ENCODE measurements at regions not wholly inside any gene's neighbourhood (a gene's known extent, or its start where the extent isn't known, plus 50 kb on each side); places are given as distances from the start of the nearest gene placed in this dataset.

GRCh38 chr7:68269405-68269804 lies 1272.8 kb downstream of the TYW1 start:
- no peak for TF ChIP-seq CTCF (IDR thresholded peaks at IDR 0.05; ENCODE audit: low read length, missing control alignments)
- peak; percentile 17 for DNase-seq (ENCODE audit: low read depth)
- no peak overlapping the region for H3K4me3 ChIP-seq (replicated peaks; ENCODE audit: low read depth, low read length)

- DNase-seq (ENCODE audit: low read depth): no peak
- no peak for TF ChIP-seq CTCF (IDR thresholded peaks at IDR 0.05; ENCODE audit: low read length, missing control alignments)
- no peak overlapping the region for H3K4me3 ChIP-seq (replicated peaks; ENCODE audit: low read depth, low read length)
Measured at GRCh38 chr7:68272507-68272906, 1275.9 kb downstream of the TYW1 start.

- no peak for DNase-seq (ENCODE audit: low read depth)
- no peak overlapping the region for H3K4me3 ChIP-seq (replicated peaks; ENCODE audit: low read depth, low read length)
- no peak for TF ChIP-seq CTCF (IDR thresholded peaks at IDR 0.05; ENCODE audit: low read length, missing control alignments)
Measured at GRCh38 chr7:68276725-68277124, 1280.1 kb downstream of the TYW1 start.

- no peak for TF ChIP-seq CTCF (IDR thresholded peaks at IDR 0.05; ENCODE audit: low read length, missing control alignments)
- no peak for DNase-seq (ENCODE audit: low read depth)
- H3K4me3 ChIP-seq (replicated peaks; ENCODE audit: low read depth, low read length): no peak overlapping the region
Measured at GRCh38 chr7:68279827-68280400, 1283.3 kb downstream of the TYW1 start.

- no peak for DNase-seq (ENCODE audit: low read depth)
- no peak overlapping the region for H3K4me3 ChIP-seq (replicated peaks; ENCODE audit: low read depth, low read length)
- TF ChIP-seq CTCF (IDR thresholded peaks at IDR 0.05; ENCODE audit: low read length, missing control alignments): no peak
Measured at GRCh38 chr7:68280931-68281330, 1284.3 kb downstream of the TYW1 start.

GRCh38 chr7:68288144-68288593 lies 1291.5 kb downstream of the TYW1 start:
- no peak for DNase-seq (ENCODE audit: low read depth)
- TF ChIP-seq CTCF (IDR thresholded peaks at IDR 0.05; ENCODE audit: low read length, missing control alignments): no peak
- H3K4me3 ChIP-seq (replicated peaks; ENCODE audit: low read depth, low read length): no peak overlapping the region

GRCh38 chr7:68291710-68292109 lies 1295.1 kb downstream of the TYW1 start:
- no peak overlapping the region for H3K4me3 ChIP-seq (replicated peaks; ENCODE audit: low read depth, low read length)
- no peak for TF ChIP-seq CTCF (IDR thresholded peaks at IDR 0.05; ENCODE audit: low read length, missing control alignments)
- DNase-seq (ENCODE audit: low read depth): no peak
